HG02610 (cell line): ENCODE measurements at regions not wholly inside any gene's neighbourhood (a gene's known extent, or its start where the extent isn't known, plus 50 kb on each side); places are given as distances from the start of the nearest gene placed in this dataset.

Experiments used
- ATAC-seq: cut with Tn5 transposase; IDR thresholded peaks from one replicate; pipeline ENCODE4 v1.9.1; 2021; ENCODE audit warnings: mild to moderate bottlenecking, moderate library complexity; ENCODE audit not compliant: unreplicated experiment

GRCh38 chr14:95442633-95443021 lies 73.8 kb downstream of the SYNE3 start:
- ATAC-seq, result peak; percentile 77

- no peak for ATAC-seq
Measured at GRCh38 chr14:95442016-95442632, 74.3 kb downstream of the SYNE3 start.

- no peak for ATAC-seq
Measured at GRCh38 chr14:95440951-95441350, 75.5 kb downstream of the SYNE3 start.

DNA sequence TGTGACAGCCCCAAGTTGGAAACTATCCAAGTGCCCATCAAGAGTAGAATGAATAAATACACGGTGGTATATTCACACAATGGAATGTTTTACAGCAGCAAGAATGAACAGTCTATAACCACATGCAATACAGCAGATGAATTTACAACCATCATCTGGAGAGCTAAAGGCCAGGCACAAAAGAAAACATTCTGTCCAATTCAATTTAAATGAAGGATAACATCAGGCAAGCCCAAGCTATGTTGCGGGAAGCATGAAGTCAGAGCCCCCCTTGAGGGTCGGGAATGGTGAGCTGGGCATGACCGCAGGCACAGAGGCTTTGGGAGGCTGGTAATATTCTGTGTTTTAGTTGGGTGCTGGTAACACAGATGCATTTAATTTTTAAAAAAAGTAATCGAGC lies 76.0 kb downstream of the SYNE3 start:
- no peak for ATAC-seq

DNA sequence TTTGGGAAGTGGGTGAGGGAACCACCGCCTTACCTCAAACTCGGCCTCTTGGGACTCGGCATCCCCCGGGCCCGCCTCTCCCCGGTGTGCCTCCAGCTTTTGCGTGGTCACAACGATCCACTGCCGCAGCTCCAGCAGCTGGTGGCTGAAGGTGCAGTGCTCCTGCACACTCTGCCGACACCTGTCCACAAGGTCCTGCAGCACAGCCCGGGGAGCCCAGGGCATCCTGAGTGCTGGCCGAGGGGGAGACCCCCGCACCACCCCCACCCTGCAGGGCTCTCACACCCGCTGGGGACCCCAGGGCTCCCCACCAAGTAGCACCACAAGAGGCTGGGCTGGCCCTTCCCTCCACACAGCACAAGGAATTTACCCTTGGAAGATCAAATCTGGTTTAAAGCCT lies 76.6 kb downstream of the SYNE3 start:
- no peak for ATAC-seq

DNA sequence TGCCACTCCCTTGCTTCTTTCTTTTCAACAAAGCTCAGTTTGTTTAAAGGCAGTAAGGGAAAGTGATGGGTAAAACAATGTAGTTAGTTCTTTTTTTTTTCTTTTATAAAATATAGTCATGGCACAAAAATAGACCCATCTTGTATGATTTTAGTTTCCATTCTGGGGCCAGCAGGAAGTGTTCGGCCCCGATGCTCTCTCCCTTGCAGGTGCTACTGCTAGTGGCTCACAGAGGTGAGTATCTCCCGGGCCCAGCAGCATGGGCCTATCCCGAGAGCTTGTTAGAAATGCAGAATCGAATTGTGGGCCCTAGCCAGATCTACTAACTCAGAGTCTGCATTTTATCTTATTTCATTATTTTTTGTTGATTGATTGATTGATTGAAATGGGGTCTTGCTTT lies 78.7 kb downstream of the SYNE3 start:
- no peak for ATAC-seq

DNA sequence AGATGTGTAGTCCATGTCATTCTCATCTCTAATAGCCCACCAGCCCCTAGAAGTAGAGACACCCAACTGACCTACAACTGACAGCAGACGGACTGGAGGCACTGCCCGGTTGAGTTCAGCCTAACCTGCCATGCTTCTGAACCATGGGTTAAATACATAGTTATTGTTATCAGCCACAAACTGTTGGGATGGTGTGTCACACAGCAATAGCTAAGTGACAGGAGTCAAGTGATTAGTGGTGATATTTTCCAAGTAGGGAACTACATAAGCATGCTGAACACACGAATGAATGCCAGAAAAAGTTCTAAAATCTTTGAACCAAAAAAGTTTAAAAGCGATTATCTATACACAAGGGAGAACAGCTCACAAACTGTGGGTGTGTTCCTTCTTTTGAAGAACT lies 80.1 kb downstream of the SYNE3 start:
- ATAC-seq, result no peak

- no peak for ATAC-seq
Measured at GRCh38 chr14:95434121-95434520, 82.3 kb downstream of the SYNE3 start.

DNA sequence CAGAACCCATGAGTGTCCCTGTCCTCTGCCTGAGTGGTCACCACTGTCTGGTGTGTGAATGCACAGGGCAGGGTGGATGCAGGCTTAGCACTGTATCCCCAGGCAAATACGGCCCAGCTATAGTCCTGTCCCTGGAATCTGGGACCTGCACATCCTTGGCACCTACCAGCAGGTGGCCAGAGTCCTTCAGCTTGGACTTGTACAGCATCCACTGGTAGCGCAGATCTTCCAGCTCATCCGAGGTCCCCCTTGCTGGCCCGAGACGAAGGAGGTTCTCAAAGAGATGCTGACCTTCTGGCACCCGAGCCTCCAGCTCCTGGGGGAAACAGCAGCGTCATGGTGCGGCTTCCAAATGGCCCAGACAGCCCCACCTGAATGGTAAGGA lies 83.4 kb downstream of the SYNE3 start:
- ATAC-seq, result no peak

DNA sequence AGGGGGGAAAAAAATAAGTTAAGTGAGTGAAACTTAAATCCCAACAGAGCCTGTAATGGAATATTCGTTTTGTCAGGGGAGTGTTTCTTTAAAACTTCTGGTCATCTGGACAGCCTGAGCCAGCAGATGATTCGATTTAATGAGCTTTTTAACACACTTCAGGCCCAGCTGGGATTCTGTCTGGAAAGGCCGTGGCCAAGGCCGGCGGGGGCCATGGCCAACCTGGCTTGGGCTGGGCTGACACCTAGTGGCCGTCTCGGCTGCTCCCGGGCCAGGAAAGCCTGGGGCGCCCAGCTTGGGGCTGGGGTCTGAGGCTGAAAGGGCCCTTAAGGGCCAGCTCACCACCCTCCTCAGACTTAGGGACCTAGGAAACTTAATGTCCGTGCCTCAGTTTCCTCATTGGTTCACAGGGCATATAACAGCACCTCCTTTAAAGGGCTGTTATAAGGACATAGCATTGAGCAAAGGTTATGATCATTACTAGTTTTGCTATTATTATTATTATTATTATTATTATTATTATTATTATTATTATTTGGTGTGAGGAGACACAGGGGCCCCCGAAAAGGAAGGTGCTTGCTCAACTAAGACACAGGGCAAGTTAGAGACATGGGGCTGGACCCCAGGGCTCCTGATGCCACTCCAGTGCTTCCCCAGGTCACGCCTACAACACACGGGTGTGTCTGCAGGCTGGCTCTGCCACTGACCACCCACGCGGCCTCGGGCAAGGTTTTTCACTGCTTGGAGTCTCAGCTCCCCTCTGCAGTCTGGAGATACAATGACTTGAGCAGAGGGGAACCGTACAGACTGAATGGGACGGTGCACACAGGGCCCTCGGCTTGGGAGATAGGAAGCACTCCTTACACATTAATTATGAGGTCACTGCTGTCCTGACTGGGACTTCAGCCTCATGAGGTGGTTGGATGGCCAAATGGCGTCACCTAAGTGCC lies 84.0 kb downstream of the SYNE3 start:
- no peak for ATAC-seq

GRCh38 chr14:95431199-95432143 lies 85.0 kb downstream of the SYNE3 start:
- ATAC-seq, result no peak

DNA sequence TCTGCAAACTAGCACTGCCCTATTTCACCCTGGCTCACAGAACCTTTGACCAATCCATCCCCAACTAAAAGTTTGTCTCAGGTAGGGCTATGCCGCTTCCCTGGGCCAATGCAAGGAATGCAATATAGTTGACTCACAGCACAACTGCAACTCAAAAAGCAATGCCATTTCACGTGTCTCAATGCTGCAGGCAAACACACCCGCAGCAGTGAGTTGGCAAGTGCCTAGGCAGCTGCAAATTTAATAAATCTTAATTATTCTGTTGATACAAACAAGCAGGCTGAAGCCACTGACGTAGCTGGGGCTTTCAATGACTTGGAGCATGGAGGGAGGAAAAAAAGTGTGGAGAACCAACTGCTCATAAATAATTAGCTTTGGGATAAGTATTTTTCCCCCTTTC lies 87.9 kb downstream of the SYNE3 start:
- ATAC-seq, result no peak

GRCh38 chr14:95426116-95426475 lies 90.4 kb downstream of the SYNE3 start:
- ATAC-seq, result no peak

GRCh38 chr14:95425369-95426115 lies 90.9 kb downstream of the SYNE3 start:
- ATAC-seq, result no peak

- ATAC-seq, result no peak
Measured at GRCh38 chr14:95424529-95424928, 91.9 kb downstream of the SYNE3 start.

DNA sequence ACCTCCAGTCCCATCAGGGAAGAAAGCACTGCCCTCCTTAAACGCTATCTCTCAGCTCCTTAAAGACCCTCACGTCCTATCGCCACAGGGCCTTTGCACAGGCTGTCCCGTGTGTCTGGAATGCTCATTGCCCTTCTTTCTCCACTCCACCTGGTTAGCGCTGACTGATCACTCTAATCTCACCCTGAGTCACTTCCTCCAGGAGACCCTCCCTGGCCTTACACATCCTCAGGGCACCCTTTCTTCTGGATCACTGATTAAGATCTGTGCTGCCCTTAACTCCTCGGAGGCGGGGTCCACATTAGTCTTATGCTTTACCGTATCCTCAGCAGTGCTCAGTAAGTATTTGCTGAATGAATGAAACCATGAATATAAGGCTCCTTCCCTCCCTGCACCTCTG lies 94.7 kb downstream of the SYNE3 start:
- no peak for ATAC-seq

DNA sequence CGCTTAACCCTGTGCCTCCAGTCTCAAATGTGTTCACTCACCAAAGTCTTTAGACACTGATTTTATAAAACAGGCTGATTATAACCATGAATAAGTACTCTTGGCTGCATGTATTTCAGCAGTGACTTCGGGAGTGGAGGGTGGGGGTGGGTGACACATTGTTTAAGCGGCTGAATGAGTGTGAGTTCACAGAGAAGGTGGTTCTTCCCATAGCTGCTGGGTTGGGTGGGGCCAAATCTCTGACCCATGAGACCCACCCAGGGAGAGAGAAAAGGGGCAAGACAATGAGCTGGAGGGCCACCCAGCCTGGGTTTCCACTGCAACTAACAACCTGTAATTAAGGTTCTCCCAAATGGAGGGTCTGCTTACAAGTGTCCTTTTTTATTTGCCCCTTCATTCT lies 96.4 kb downstream of the SYNE3 start:
- ATAC-seq, result no peak

- no peak for ATAC-seq
Measured at GRCh38 chr14:95419569-95419968, 96.9 kb downstream of the SYNE3 start.

GRCh38 chr14:95418858-95419257 lies 97.6 kb downstream of the SYNE3 start:
- ATAC-seq, result no peak

- ATAC-seq, result no peak
Measured at GRCh38 chr14:95417492-95417891, 97.8 kb upstream of the CLMN start.

- ATAC-seq, result no peak
Measured at GRCh38 chr14:95415993-95416392, 96.3 kb upstream of the CLMN start.
